HepG2 (cell line): ENCODE measurements at regions not wholly inside any gene's neighbourhood (a gene's known extent, or its start where the extent isn't known, plus 50 kb on each side); places are given as distances from the start of the nearest gene placed in this dataset.

ENCODE experiments used
- ELK4 ChIP-seq: sonication (generic); formaldehyde crosslinking; IDR thresholded peaks from 2 replicates; pipeline ENCODE4 v1.9.0; 2021; ENCODE audit warnings: missing genetic modification reagents, borderline replicate concordance
- GTF2F1 ChIP-seq: fragments of 150-350 bp; IDR thresholded peaks from 2 replicates; pipeline ENCODE4 v1.6.1; 2014; ENCODE audit warnings: low read length
- HDAC6 ChIP-seq: fragments of 200-600 bp; sonication (generic); IDR thresholded peaks from 2 replicates; pipeline ENCODE4 v1.7.0; 2017; ENCODE audit warnings: mild to moderate bottlenecking, antibody characterized with exemption, low read length, low read depth
- KAT2B ChIP-seq: fragments of 150-350 bp; IDR thresholded peaks from 2 replicates; pipeline ENCODE4 v1.6.1; 2014; ENCODE audit warnings: low read depth, low read length, borderline replicate concordance
- MLLT10 ChIP-seq: sonication (generic); formaldehyde crosslinking; IDR thresholded peaks from 2 replicates; pipeline ENCODE4 v1.4.0; 2020; ENCODE audit warnings: missing genetic modification reagents
- PHF5A ChIP-seq: IDR thresholded peaks from one replicate; pipeline ENCODE4 v1.6.1; 2018; ENCODE audit warnings: low read depth, missing genetic modification reagents; ENCODE audit not compliant: unreplicated experiment
- POLR2A ChIP-seq, 2 experiments: IDR thresholded peaks; 2 replicates each; pipeline ENCODE4 v1.6.1; 2011; ENCODE audit warnings: low read depth in 2 of 2, low read length in 2 of 2, mild to moderate bottlenecking in 1 of 2, moderate library complexity in 1 of 2; ENCODE audit not compliant: insufficient read depth in 1 of 2
- SP4 ChIP-seq: sonication (generic); formaldehyde crosslinking; IDR thresholded peaks from 2 replicates; pipeline ENCODE4 v1.8.1; 2023; ENCODE audit warnings: mild to moderate bottlenecking, missing genetic modification reagents
- TGIF2 ChIP-seq: IDR thresholded peaks from 2 replicates; pipeline ENCODE4 v1.6.1; 2016; ENCODE audit warnings: control low read depth, missing compliant biosample characterization

- no peak for TF ChIP-seq KAT2B
- TF ChIP-seq POLR2A (IDR thresholded peaks at IDR 0.05; ENCODE audit: insufficient read depth in 1 of 2, low read depth in 2 of 2, low read length in 2 of 2) = no peak
- TF ChIP-seq SP4 (CRISPR knock-in tag) = no peak
- TF ChIP-seq GTF2F1 = no peak
- TF ChIP-seq TGIF2 (CRISPR knock-in tag) = no peak
- TF ChIP-seq ELK4 (CRISPR knock-in tag) = no peak
- no peak for TF ChIP-seq MLLT10 (CRISPR knock-in tag)
- no peak for TF ChIP-seq HDAC6
- no peak for TF ChIP-seq PHF5A (CRISPR knock-in tag)
Measured at GRCh38 chr3:68373727-68374126, 558.6 kb downstream of the TAFA4 start.
